ENCODE measurements at regions not wholly inside any gene's neighbourhood (a gene's known extent, or its start where the extent isn't known, plus 50 kb on each side); places are given as distances from the start of the nearest gene placed in this dataset.
"Not testable (repeated sequence)": the region's sequence is repeated elsewhere in the genome, so short reads cannot be mapped to it uniquely, and the experiment has no call there.

DNA sequence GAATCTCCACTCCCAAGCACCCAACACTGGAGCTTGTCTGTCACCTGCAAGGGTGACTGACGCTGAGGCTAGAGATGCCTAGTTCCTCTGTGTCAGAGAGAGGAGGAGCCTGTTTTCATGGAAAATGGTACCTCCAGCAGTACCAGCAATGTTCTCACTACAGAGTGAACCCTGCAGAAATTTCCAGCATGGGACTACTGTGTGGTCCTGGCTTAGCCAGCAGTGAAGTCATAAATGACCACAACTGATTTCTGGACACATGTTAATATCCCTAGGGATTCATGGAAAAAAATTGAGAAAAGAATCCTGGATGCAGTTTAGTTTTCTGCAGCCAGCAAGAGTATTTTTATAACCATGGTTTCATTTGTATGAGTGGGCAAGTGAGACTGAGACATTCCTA, 468.1 kb downstream of the CD83 start:
- H3K9me3 ChIP-seq (ENCODE audit: control insufficient read depth, insufficient read depth, low read length) = no peaks in the 10 kb centered on the region
- no peaks in the 10 kb centered on the region for H3K36me3 ChIP-seq (ENCODE audit: control insufficient read depth, insufficient read depth, low read length)
- no peaks in the 10 kb centered on the region for H3K27me3 ChIP-seq (ENCODE audit: control insufficient read depth, insufficient read depth, low read length)
- DNase-seq (ENCODE audit: low read depth in 4 of 6, low spot score in 6 of 6) = no peak
- H3K4me3 ChIP-seq (ENCODE audit: low read depth, low read length) = no peak overlapping the region
- no CpG with 5 or more reads among the region's 1 CpG for WGBS (ENCODE audit: insufficient coverage)
- H3K4me1 ChIP-seq (ENCODE audit: control insufficient read depth, insufficient read depth, low read length) = no peaks in the 10 kb centered on the region
- no peak overlapping the region for H3K27ac ChIP-seq (ENCODE audit: low read depth, low read length)

GRCh38 chr6:14589175-14589574, 471.6 kb downstream of the CD83 start:
- no peaks in the 10 kb centered on the region for H3K4me1 ChIP-seq (ENCODE audit: control insufficient read depth, insufficient read depth, low read length)
- no peak for DNase-seq (ENCODE audit: low read depth in 4 of 6, low spot score in 6 of 6)
- 70% methylated on average over 4 of the region's 6 CpGs for WGBS (ENCODE audit: insufficient coverage)
- H3K9me3 ChIP-seq (ENCODE audit: control insufficient read depth, insufficient read depth, low read length) = no peaks in the 10 kb centered on the region
- H3K36me3 ChIP-seq (ENCODE audit: control insufficient read depth, insufficient read depth, low read length) = no peaks in the 10 kb centered on the region
- H3K27me3 ChIP-seq (ENCODE audit: control insufficient read depth, insufficient read depth, low read length) = no peaks in the 10 kb centered on the region
- no peak overlapping the region for H3K4me3 ChIP-seq (ENCODE audit: low read depth, low read length)
- no peak overlapping the region for H3K27ac ChIP-seq (ENCODE audit: low read depth, low read length)

- Histone ChIP-seq H3K4me3 (ENCODE audit: low read depth, low read length) (no peak overlapping the region), H3K27me3 (ENCODE audit: control insufficient read depth, insufficient read depth, low read length) (no peaks in the 10 kb centered on the region), H3K9me3 (ENCODE audit: control insufficient read depth, insufficient read depth, low read length) (no peaks in the 10 kb centered on the region), H3K36me3 (ENCODE audit: control insufficient read depth, insufficient read depth, low read length) (no peaks in the 10 kb centered on the region), H3K27ac (ENCODE audit: low read depth, low read length) (no peak overlapping the region), H3K4me1 (ENCODE audit: control insufficient read depth, insufficient read depth, low read length) (no peaks in the 10 kb centered on the region)
- WGBS (ENCODE audit: insufficient coverage) = 90% methylated on average over 4 of the region's 6 CpGs
- DNase-seq (ENCODE audit: low read depth in 4 of 6, low spot score in 6 of 6) = no peak
Observed at GRCh38 chr6:14590586-14590985, 473.0 kb downstream of the CD83 start.

DNA sequence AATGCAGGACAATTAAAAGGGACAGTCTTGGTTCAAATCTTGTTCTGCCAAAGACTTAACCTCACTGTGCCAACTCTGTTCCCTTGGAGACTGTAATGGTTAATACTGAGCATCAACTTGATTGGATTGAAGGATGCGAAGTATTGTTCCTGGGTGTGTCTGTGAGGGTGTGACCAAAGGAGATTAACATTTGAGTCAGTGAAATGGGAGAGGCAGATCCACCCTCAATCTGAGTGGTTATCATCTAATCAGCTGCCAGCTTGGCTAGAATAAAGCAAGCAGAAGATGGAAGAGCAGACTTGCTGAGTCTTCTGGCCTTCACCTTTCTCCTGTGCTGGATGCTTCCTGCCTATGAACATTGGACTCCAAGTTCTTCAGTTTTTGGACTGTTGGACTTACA, 474.4 kb downstream of the CD83 start:
- Histone ChIP-seq H3K27me3 (ENCODE audit: control insufficient read depth, insufficient read depth, low read length) (no peaks in the 10 kb centered on the region), H3K4me3 (ENCODE audit: low read depth, low read length) (no peak overlapping the region), H3K36me3 (ENCODE audit: control insufficient read depth, insufficient read depth, low read length) (no peaks in the 10 kb centered on the region), H3K27ac (ENCODE audit: low read depth, low read length) (no peak overlapping the region), H3K9me3 (ENCODE audit: control insufficient read depth, insufficient read depth, low read length) (no peaks in the 10 kb centered on the region), H3K4me1 (ENCODE audit: control insufficient read depth, insufficient read depth, low read length) (no peaks in the 10 kb centered on the region)
- no peak for DNase-seq (ENCODE audit: low read depth in 4 of 6, low spot score in 6 of 6)
- WGBS (ENCODE audit: insufficient coverage) = 100% methylated on average over 1 of the region's 1 CpG

GRCh38 chr6:14593286-14593685, 475.7 kb downstream of the CD83 start:
- Histone ChIP-seq H3K27me3 (ENCODE audit: control insufficient read depth, insufficient read depth, low read length) (no peaks in the 10 kb centered on the region), H3K9me3 (ENCODE audit: control insufficient read depth, insufficient read depth, low read length) (no peaks in the 10 kb centered on the region), H3K4me3 (ENCODE audit: low read depth, low read length) (no peak overlapping the region), H3K36me3 (ENCODE audit: control insufficient read depth, insufficient read depth, low read length) (no peaks in the 10 kb centered on the region), H3K4me1 (ENCODE audit: control insufficient read depth, insufficient read depth, low read length) (no peaks in the 10 kb centered on the region), H3K27ac (ENCODE audit: low read depth, low read length) (no peak overlapping the region)
- no peak for DNase-seq (ENCODE audit: low read depth in 4 of 6, low spot score in 6 of 6)
- WGBS (ENCODE audit: insufficient coverage) = no CpG with 5 or more reads among the region's 4 CpGs

DNA sequence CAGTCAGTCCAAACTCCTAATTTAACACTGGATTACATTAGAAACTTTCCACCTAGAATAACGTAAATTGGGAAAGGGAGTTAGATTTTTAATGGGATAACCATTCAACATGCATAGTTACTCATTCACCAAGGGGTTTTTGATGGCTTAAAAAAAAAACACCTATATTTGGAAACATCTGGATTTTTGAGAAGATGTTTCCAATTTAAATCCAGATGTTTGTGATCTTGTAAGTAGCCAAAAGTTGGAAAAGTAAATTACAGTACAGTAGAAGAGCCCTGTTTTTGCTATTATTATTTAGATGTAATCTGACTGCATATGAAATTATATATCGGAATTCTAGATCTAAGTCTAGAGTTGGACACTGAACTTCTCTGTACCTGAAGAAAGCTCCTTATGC, 478.2 kb downstream of the CD83 start:
- H3K36me3 ChIP-seq (ENCODE audit: control insufficient read depth, insufficient read depth, low read length) = no peaks in the 10 kb centered on the region
- H3K9me3 ChIP-seq (ENCODE audit: control insufficient read depth, insufficient read depth, low read length) = no peaks in the 10 kb centered on the region
- H3K27me3 ChIP-seq (ENCODE audit: control insufficient read depth, insufficient read depth, low read length) = no peaks in the 10 kb centered on the region
- no peak for DNase-seq (ENCODE audit: low read depth in 4 of 6, low spot score in 6 of 6)
- no CpG with 5 or more reads among the region's 2 CpGs for WGBS (ENCODE audit: insufficient coverage)
- no peak overlapping the region for H3K27ac ChIP-seq (ENCODE audit: low read depth, low read length)
- H3K4me3 ChIP-seq (ENCODE audit: low read depth, low read length) = no peak overlapping the region
- no peaks in the 10 kb centered on the region for H3K4me1 ChIP-seq (ENCODE audit: control insufficient read depth, insufficient read depth, low read length)

- H3K27ac ChIP-seq (ENCODE audit: low read depth, low read length) = no peak overlapping the region
- DNase-seq (ENCODE audit: low read depth in 4 of 6, low spot score in 6 of 6) = no peak
- WGBS (ENCODE audit: insufficient coverage) = 82% methylated on average over 4 of the region's 4 CpGs
- no peak overlapping the region for H3K4me3 ChIP-seq (ENCODE audit: low read depth, low read length)
- peaks cover 1% of the 10 kb centered on the region for H3K4me1 ChIP-seq (ENCODE audit: control insufficient read depth, insufficient read depth, low read length)
- no peaks in the 10 kb centered on the region for H3K36me3 ChIP-seq (ENCODE audit: control insufficient read depth, insufficient read depth, low read length)
- H3K9me3 ChIP-seq (ENCODE audit: control insufficient read depth, insufficient read depth, low read length) = no peaks in the 10 kb centered on the region
- H3K27me3 ChIP-seq (ENCODE audit: control insufficient read depth, insufficient read depth, low read length) = no peaks in the 10 kb centered on the region
Observed at GRCh38 chr6:14596410-14596809, 478.8 kb downstream of the CD83 start.

DNA sequence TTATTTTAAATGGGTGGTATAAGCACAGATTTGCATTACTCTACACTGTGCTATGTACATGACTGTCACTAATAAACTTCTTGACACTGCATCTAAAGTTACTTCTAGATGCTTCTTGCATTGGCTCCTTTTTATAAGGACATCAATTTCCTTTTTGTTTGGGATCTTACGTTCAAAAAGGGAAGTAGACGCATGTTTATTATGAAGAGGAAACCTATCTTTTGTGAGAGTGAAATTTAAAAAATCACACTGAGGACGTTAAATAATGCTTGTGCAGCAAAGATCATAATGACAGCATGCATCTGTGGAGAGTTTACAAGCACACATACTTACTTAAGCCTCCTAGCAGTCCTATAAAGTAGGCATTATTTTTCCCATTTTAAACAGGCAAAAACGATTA, 479.5 kb downstream of the CD83 start:
- 20% methylated on average over 1 of the region's 4 CpGs for WGBS (ENCODE audit: insufficient coverage)
- no peak for DNase-seq (ENCODE audit: low read depth in 4 of 6, low spot score in 6 of 6)
- no peak overlapping the region for H3K27ac ChIP-seq (ENCODE audit: low read depth, low read length)
- no peak overlapping the region for H3K4me3 ChIP-seq (ENCODE audit: low read depth, low read length)
- peaks cover 4% of the 10 kb centered on the region for H3K4me1 ChIP-seq (ENCODE audit: control insufficient read depth, insufficient read depth, low read length)
- H3K36me3 ChIP-seq (ENCODE audit: control insufficient read depth, insufficient read depth, low read length) = no peaks in the 10 kb centered on the region
- H3K27me3 ChIP-seq (ENCODE audit: control insufficient read depth, insufficient read depth, low read length) = no peaks in the 10 kb centered on the region
- H3K9me3 ChIP-seq (ENCODE audit: control insufficient read depth, insufficient read depth, low read length) = no peaks in the 10 kb centered on the region

GRCh38 chr6:14598017-14598864, 480.7 kb downstream of the CD83 start:
- Histone ChIP-seq H3K27me3 (ENCODE audit: control insufficient read depth, insufficient read depth, low read length) (no peaks in the 10 kb centered on the region), H3K4me3 (ENCODE audit: low read depth, low read length) (no peak overlapping the region), H3K27ac (ENCODE audit: low read depth, low read length) (no peak overlapping the region), H3K4me1 (ENCODE audit: control insufficient read depth, insufficient read depth, low read length) (peaks cover 4% of the 10 kb centered on the region), H3K36me3 (ENCODE audit: control insufficient read depth, insufficient read depth, low read length) (no peaks in the 10 kb centered on the region), H3K9me3 (ENCODE audit: control insufficient read depth, insufficient read depth, low read length) (no peaks in the 10 kb centered on the region)
- 73% methylated on average over 3 of the region's 6 CpGs for WGBS (ENCODE audit: insufficient coverage)
- no peak for DNase-seq (ENCODE audit: low read depth in 4 of 6, low spot score in 6 of 6)

DNA sequence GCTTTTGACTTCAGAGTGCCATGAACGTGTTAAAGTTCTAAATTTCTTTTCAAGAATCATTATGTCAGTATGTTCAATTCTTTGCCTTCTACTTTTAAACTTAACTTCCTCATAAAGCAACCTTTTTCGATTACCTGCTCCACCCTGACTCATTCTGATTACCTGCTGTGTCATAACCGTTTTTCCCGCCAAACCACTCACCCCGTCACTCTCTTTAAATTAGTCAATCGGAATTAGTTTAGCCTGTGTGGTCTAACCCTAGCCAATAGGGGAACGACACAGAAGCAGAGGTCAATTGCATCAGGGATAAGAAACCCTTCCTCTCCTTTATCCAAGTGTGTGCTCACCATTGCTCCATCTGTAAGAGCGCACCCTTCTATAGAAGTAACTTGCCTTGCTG, 482.7 kb downstream of the CD83 start:
- not testable (repeated sequence) for H3K4me1 ChIP-seq (ENCODE audit: control insufficient read depth, insufficient read depth, low read length); H3K27me3 ChIP-seq (ENCODE audit: control insufficient read depth, insufficient read depth, low read length); H3K36me3 ChIP-seq (ENCODE audit: control insufficient read depth, insufficient read depth, low read length); H3K27ac ChIP-seq (ENCODE audit: low read depth, low read length); DNase-seq (ENCODE audit: low read depth in 4 of 6, low spot score in 6 of 6); H3K9me3 ChIP-seq (ENCODE audit: control insufficient read depth, insufficient read depth, low read length); H3K4me3 ChIP-seq (ENCODE audit: low read depth, low read length)
- 93% methylated on average over 5 of the region's 8 CpGs for WGBS (ENCODE audit: insufficient coverage)
